ENCODE measurements at regions not wholly inside any gene's neighbourhood (a gene's known extent, or its start where the extent isn't known, plus 50 kb on each side); places are given as distances from the start of the nearest gene placed in this dataset.

DNA sequence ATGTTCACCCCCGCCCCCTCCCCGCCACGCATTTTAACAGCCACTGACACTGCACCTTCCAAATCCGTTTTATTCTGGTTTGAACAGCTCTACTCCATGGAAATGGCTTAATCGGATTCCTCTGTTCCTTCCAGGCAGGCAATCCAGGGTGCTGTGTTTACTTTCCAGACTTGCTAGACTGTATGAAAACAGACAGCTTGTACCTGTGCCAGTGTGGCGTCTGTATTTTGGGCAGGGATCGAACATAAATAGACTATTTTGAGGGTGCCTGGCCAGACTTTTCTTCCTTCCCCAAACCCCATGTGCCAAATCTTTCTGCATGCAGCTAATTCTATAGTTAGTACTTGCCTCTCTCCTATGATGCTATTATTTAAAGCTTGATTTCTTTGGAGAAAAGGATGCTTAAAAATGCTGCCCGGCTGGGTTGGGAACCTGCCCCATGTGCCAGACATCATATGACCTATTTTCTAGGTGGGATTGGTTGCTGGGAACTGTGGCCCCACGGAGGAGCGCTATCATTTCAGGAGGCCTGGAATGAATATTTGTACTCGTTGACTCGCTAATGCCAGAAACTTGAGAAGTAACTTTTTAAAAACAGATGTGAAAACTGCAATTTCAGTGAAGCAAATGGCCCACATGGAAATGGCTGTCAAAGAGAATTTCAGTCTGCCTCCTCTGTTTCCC is 814.8 kb downstream of the BRD1 start:
- WGBS, 2 donors (ENCODE audit: extremely low coverage in 2 of 2, insufficient read length in 2 of 2, insufficient replicate concordance in 1 of 2) = no CpG with 5 or more reads among the region's 12 CpGs
- Histone ChIP-seq H3K23ac (ENCODE audit: low read depth, low read length, poor library complexity) (no peak overlapping the region), H3K9ac (ENCODE audit: low read depth, low read length, poor library complexity) (no peak overlapping the region)

DNA sequence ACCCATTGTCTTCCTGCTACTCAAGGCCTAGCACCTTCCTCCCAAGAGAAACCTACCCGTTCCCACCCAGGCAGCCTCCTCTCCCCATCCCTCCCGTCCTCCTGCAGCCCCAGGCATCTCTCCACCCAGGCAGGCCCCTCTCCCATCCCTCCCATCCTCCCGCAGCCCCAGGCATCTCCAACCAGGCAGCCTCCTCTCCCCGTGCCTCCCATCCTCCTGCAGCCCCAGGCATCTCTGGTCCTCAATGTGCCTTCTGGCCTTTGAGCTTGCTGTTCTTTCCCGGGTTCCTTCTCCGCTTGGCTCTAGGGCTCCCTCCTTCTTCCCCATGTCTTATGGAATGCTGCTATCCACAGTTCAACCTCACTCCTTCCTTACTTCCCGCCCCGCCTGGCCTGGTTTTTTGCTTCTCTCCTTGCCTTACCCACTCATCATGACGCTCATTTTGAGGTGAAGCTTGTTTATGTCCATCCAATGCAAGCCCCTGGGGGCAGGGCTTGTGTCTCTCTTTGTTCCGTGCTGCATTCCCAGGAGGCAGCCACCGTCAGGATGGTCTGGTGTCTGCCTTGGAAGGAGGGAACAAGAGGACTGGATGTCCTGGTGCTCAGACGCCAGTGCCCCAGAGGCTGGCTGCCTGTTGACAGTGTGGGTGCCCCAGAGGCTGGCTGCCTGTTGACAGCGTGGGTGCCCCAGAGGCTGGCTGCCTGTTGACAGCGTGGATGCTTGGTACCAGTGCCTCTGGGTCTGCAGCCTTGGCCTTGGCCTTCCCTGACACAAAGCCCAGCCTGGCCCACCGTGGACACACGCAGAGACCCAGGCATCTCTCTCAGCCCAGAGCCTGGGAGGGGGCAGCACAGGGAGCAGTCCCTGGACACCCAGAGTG is 815.7 kb downstream of the BRD1 start:
- H2AK5ac ChIP-seq (ENCODE audit: low read depth, low read length) = peak overlapping the region; percentile 78
- no peak overlapping the region for H3K27ac ChIP-seq (replicated peaks; ENCODE audit: low read length)
- peak overlapping the region; percentile 60 for H4K91ac ChIP-seq (ENCODE audit: low read depth, low read length, poor library complexity)
- DNase-seq (ENCODE audit: low spot score) = no peak
- no peak overlapping the region for H2AFZ ChIP-seq (ENCODE audit: low read length)
- no peak overlapping the region for H2BK120ac ChIP-seq (ENCODE audit: low read depth, low read length)
- no peaks in the 10 kb centered on the region for H3K27me3 ChIP-seq (ENCODE audit: control insufficient read depth in 3 of 3, insufficient read depth in 3 of 3, low read depth in 1 of 3, low read length in 3 of 3)
- H3K4ac ChIP-seq (ENCODE audit: low read length) = no peak overlapping the region
- H3K4me1 ChIP-seq (ENCODE audit: control insufficient read depth in 2 of 2, insufficient read depth in 1 of 2, low read depth in 1 of 2, low read length in 2 of 2) = peaks cover 5 to 8% of the 10 kb centered on the region in 2 donors
- no peak overlapping the region for H3K4me2 ChIP-seq (ENCODE audit: insufficient read depth, low read length, poor library complexity, severe bottlenecking)
- no peaks in the 10 kb centered on the region for H3K36me3 ChIP-seq (replicated peaks in 1 of 2; ENCODE audit: control insufficient read depth in 2 of 2, insufficient read depth in 2 of 2, low read length in 2 of 2)
- H3K9ac ChIP-seq (ENCODE audit: low read depth, low read length, poor library complexity) = no peak overlapping the region
- H4K8ac ChIP-seq (ENCODE audit: low read depth, low read length) = no peak overlapping the region
- no CpG with 5 or more reads among the region's 16 CpGs for WGBS, 2 donors (ENCODE audit: extremely low coverage in 2 of 2, insufficient read length in 2 of 2, insufficient replicate concordance in 1 of 2)
- no peaks in the 10 kb centered on the region for H3K79me1 ChIP-seq (ENCODE audit: low read depth, low read length)
- H3K14ac ChIP-seq (ENCODE audit: low read length) = peak overlapping the region; percentile 79
- no peak overlapping the region for H2BK5ac ChIP-seq (ENCODE audit: low read length)
- no peak overlapping the region for H2BK15ac ChIP-seq (ENCODE audit: low read length)
- H3K9me3 ChIP-seq (replicated peaks in 1 of 2; ENCODE audit: control insufficient read depth in 2 of 2, insufficient read depth in 1 of 2, low read depth in 1 of 2, low read length in 2 of 2) = no peaks in the 10 kb centered on the region
- no peak overlapping the region for H2BK12ac ChIP-seq (ENCODE audit: low read length)
- no peak overlapping the region for H3K4me3 ChIP-seq (ENCODE audit: low read length in 2 of 2)
- peak overlapping the region; percentile 42 for H3K18ac ChIP-seq (ENCODE audit: low read length)
- H3K23ac ChIP-seq (ENCODE audit: low read depth, low read length, poor library complexity) = no peak overlapping the region

More for the DNA sequence above, 814.8 kb downstream of the BRD1 start:
- Histone ChIP-seq H3K36me3 (replicated peaks in 1 of 2; ENCODE audit: control insufficient read depth in 2 of 2, insufficient read depth in 2 of 2, low read length in 2 of 2) (no peaks in the 10 kb centered on the region), H2BK5ac (ENCODE audit: low read length) (no peak overlapping the region), H3K27me3 (ENCODE audit: control insufficient read depth in 3 of 3, insufficient read depth in 3 of 3, low read depth in 1 of 3, low read length in 3 of 3) (no peaks in the 10 kb centered on the region), H3K9me3 (replicated peaks in 1 of 2; ENCODE audit: control insufficient read depth in 2 of 2, insufficient read depth in 1 of 2, low read depth in 1 of 2, low read length in 2 of 2) (no peaks in the 10 kb centered on the region), H2BK15ac (ENCODE audit: low read length) (no peak overlapping the region), H3K18ac (ENCODE audit: low read length) (no peak overlapping the region), H3K4me3 (ENCODE audit: low read length in 2 of 2) (no peak overlapping the region), H2BK120ac (ENCODE audit: low read depth, low read length) (no peak overlapping the region), H3K27ac (replicated peaks; ENCODE audit: low read length) (no peak overlapping the region), H3K79me1 (ENCODE audit: low read depth, low read length) (no peaks in the 10 kb centered on the region), H3K4me2 (ENCODE audit: insufficient read depth, low read length, poor library complexity, severe bottlenecking) (no peak overlapping the region), H3K14ac (ENCODE audit: low read length) (no peak overlapping the region), H3K4ac (ENCODE audit: low read length) (no peak overlapping the region), H3K4me1 (ENCODE audit: control insufficient read depth in 2 of 2, insufficient read depth in 1 of 2, low read depth in 1 of 2, low read length in 2 of 2) (peaks cover 4 to 8% of the 10 kb centered on the region in 2 donors), H4K8ac (ENCODE audit: low read depth, low read length) (no peak overlapping the region), H2AFZ (ENCODE audit: low read length) (no peak overlapping the region), H4K91ac (ENCODE audit: low read depth, low read length, poor library complexity) (no peak overlapping the region), H2BK12ac (ENCODE audit: low read length) (no peak overlapping the region), H2AK5ac (ENCODE audit: low read depth, low read length) (no peak overlapping the region)
- no peak for DNase-seq (ENCODE audit: low spot score)

DNA sequence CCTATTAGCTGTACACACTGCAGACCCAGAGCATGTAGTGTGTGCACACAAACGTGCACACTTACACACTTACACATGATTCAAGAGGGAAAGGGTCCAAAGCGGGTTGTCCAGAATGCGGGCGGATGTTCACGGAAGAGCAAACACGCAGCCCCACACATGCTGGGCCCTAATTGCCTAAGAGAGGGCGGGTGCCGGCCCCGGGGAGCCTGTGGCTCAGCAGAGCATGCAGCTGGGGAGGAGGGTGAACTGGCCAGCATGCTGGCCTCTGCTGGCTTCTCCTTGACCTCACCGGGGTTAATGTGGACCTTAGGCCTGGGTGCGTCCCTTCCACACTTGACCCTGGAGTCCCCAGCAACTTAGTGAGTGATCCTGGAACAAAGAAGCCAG is 816.3 kb downstream of the BRD1 start:
- no peak overlapping the region for H2BK15ac ChIP-seq (ENCODE audit: low read length)
- no peaks in the 10 kb centered on the region for H3K36me3 ChIP-seq (replicated peaks in 1 of 2; ENCODE audit: control insufficient read depth in 2 of 2, insufficient read depth in 2 of 2, low read length in 2 of 2)
- H2BK120ac ChIP-seq (ENCODE audit: low read depth, low read length) = no peak overlapping the region
- H2AK5ac ChIP-seq (ENCODE audit: low read depth, low read length) = peak overlapping the region; percentile 78
- no peak overlapping the region for H3K4me3 ChIP-seq (ENCODE audit: low read length in 2 of 2)
- no peaks in the 10 kb centered on the region for H3K27me3 ChIP-seq (ENCODE audit: control insufficient read depth in 3 of 3, insufficient read depth in 3 of 3, low read depth in 1 of 3, low read length in 3 of 3)
- H2AFZ ChIP-seq (ENCODE audit: low read length) = no peak overlapping the region
- no peaks in the 10 kb centered on the region for H3K9me3 ChIP-seq (replicated peaks in 1 of 2; ENCODE audit: control insufficient read depth in 2 of 2, insufficient read depth in 1 of 2, low read depth in 1 of 2, low read length in 2 of 2)
- H3K4me1 ChIP-seq (ENCODE audit: control insufficient read depth in 2 of 2, insufficient read depth in 1 of 2, low read depth in 1 of 2, low read length in 2 of 2) = peaks cover 5 to 8% of the 10 kb centered on the region in 2 donors
- DNase-seq (ENCODE audit: low spot score) = no peak
- H3K4ac ChIP-seq (ENCODE audit: low read length) = no peak overlapping the region
- peak overlapping the region; percentile 42 for H3K18ac ChIP-seq (ENCODE audit: low read length)
- H3K9ac ChIP-seq (ENCODE audit: low read depth, low read length, poor library complexity) = no peak overlapping the region
- no peaks in the 10 kb centered on the region for H3K79me1 ChIP-seq (ENCODE audit: low read depth, low read length)
- H2BK12ac ChIP-seq (ENCODE audit: low read length) = no peak overlapping the region
- no CpG with 5 or more reads among the region's 11 CpGs for WGBS, 2 donors (ENCODE audit: extremely low coverage in 2 of 2, insufficient read length in 2 of 2, insufficient replicate concordance in 1 of 2)
- no peak overlapping the region for H3K14ac ChIP-seq (ENCODE audit: low read length)
- no peak overlapping the region for H4K91ac ChIP-seq (ENCODE audit: low read depth, low read length, poor library complexity)
- H3K4me2 ChIP-seq (ENCODE audit: insufficient read depth, low read length, poor library complexity, severe bottlenecking) = no peak overlapping the region
- H3K27ac ChIP-seq (replicated peaks; ENCODE audit: low read length) = no peak overlapping the region
- H2BK5ac ChIP-seq (ENCODE audit: low read length) = no peak overlapping the region
- no peak overlapping the region for H4K8ac ChIP-seq (ENCODE audit: low read depth, low read length)
- peak overlapping the region; percentile 52 for H3K23ac ChIP-seq (ENCODE audit: low read depth, low read length, poor library complexity)

DNA sequence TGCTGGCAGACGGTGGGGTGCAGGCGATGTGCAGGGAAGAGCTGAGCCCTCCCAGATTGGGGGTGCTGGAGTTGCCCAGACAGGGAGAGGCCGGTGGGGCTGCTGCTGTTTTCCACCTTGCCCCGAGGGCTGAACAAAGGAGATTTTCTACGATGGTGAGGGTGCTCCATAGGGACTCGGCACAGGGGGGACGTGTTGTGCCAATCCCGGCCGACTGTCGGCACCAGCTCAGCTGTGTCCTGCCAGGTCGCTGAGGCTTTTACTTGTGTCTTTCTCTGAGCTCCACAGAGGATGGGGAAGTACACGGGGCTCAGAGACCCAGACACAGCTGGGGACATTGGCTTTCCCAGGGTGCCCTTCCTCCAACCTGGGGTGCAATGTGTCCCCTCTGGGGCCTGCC is 816.8 kb downstream of the BRD1 start:
- Histone ChIP-seq H3K4ac (ENCODE audit: low read length) (no peak overlapping the region), H3K9me3 (replicated peaks in 1 of 2; ENCODE audit: control insufficient read depth in 2 of 2, insufficient read depth in 1 of 2, low read depth in 1 of 2, low read length in 2 of 2) (no peaks in the 10 kb centered on the region), H3K4me3 (ENCODE audit: low read length in 2 of 2) (no peak overlapping the region), H3K36me3 (replicated peaks in 1 of 2; ENCODE audit: control insufficient read depth in 2 of 2, insufficient read depth in 2 of 2, low read length in 2 of 2) (no peaks in the 10 kb centered on the region), H3K27ac (replicated peaks; ENCODE audit: low read length) (no peak overlapping the region), H3K79me1 (ENCODE audit: low read depth, low read length) (no peaks in the 10 kb centered on the region), H2AFZ (ENCODE audit: low read length) (no peak overlapping the region), H3K9ac (ENCODE audit: low read depth, low read length, poor library complexity) (no peak overlapping the region), H2BK5ac (ENCODE audit: low read length) (no peak overlapping the region), H3K23ac (ENCODE audit: low read depth, low read length, poor library complexity) (peak overlapping the region; percentile 52), H3K14ac (ENCODE audit: low read length) (peak overlapping the region; percentile 40), H2BK15ac (ENCODE audit: low read length) (no peak overlapping the region), H2AK5ac (ENCODE audit: low read depth, low read length) (peak overlapping the region; percentile 78), H3K4me2 (ENCODE audit: insufficient read depth, low read length, poor library complexity, severe bottlenecking) (no peak overlapping the region), H4K91ac (ENCODE audit: low read depth, low read length, poor library complexity) (no peak overlapping the region), H2BK120ac (ENCODE audit: low read depth, low read length) (no peak overlapping the region), H2BK12ac (ENCODE audit: low read length) (no peak overlapping the region), H3K18ac (ENCODE audit: low read length) (peak overlapping the region; percentile 33), H3K4me1 (ENCODE audit: control insufficient read depth in 2 of 2, insufficient read depth in 1 of 2, low read depth in 1 of 2, low read length in 2 of 2) (peaks cover 5 to 8% of the 10 kb centered on the region in 2 donors), H3K27me3 (ENCODE audit: control insufficient read depth in 3 of 3, insufficient read depth in 3 of 3, low read depth in 1 of 3, low read length in 3 of 3) (no peaks in the 10 kb centered on the region), H4K8ac (ENCODE audit: low read depth, low read length) (no peak overlapping the region)
- DNase-seq (ENCODE audit: low spot score) = no peak
- no CpG with 5 or more reads among the region's 12 CpGs for WGBS, 2 donors (ENCODE audit: extremely low coverage in 2 of 2, insufficient read length in 2 of 2, insufficient replicate concordance in 1 of 2)
